ENCODE measurements at regions not wholly inside any gene's neighbourhood (a gene's known extent, or its start where the extent isn't known, plus 50 kb on each side); places are given as distances from the start of the nearest gene placed in this dataset.

DNA sequence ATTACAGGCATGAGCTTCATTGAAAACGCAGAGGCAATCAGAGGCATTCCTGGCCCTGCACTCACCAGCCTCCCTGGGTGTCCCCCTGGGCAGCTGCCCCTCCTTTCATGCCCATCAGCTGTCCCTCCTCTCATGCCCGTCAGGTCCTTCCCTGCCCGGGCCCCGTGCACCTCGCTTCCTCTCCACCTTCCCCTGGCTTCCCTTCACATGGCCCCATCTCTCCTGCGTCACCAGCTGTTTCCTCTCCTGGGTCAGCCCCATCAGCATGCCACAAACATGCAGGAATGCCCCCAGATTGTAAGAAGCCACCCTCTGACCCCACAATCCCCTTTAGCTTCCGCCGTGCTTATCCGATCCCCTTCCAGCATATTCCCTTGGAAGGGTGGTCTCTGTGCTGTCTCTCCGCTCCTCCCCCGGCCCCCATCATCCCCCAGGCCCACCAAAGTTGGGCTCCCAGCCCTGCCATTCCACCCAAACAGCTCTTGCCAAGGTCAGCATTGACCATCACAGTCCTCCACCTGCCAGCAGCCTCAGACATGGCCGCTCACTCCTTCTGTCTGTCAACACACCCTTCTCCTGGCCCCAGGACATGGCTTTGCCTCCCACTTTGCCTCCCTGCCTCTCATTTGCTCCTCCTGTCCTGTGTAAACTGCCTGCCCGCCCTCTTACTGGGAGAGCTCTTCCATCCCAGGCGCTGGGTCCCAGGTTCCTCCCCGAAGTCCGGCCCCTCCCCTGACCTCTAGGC, 98.6 kb upstream of the IER5L start:
- ATAC-seq, result no peak
- H3K27ac ChIP-seq (ENCODE audit: low read length), result no peak overlapping the region
- no peaks in the 10 kb centered on the region for H3K9me3 ChIP-seq (ENCODE audit: low read length)
- no peaks in the 10 kb centered on the region for H3K9me2 ChIP-seq (replicated peaks; ENCODE audit: low read length)
- no peak overlapping the region for H3K4me2 ChIP-seq (ENCODE audit: low read length)
- H3K9ac ChIP-seq (ENCODE audit: low read length), result no peak overlapping the region
- H4K20me1 ChIP-seq (ENCODE audit: low read length), result no peaks in the 10 kb centered on the region
- no peak for DNase-seq
- H3F3A ChIP-seq (ENCODE audit: low read length, unreplicated experiment), result no peaks in the 10 kb centered on the region
- no peaks in the 10 kb centered on the region for H3K36me3 ChIP-seq (ENCODE audit: low read depth, low read length)
- no peak overlapping the region for H3K4me3 ChIP-seq (ENCODE audit: low read length)
- H2AFZ ChIP-seq (ENCODE audit: low read length), result no peak overlapping the region
- POLR2A ChIA-PET (ENCODE audit: unreplicated experiment), result interaction anchor here (0.6 kb wide), 1 partner anchor 57 kb away, joined by 3 read pairs; no protein-coding TSS in a partner anchor
- intact Hi-C loops (cut with micrococcal nuclease), result no loop called here
- CTCF ChIA-PET, result no interaction called here
- no TSS peak for BruUV-seq (replicated peaks)
- peaks cover 10% of the 10 kb centered on the region for H3K4me1 ChIP-seq (ENCODE audit: insufficient read depth, low read length)
- no peaks in the 10 kb centered on the region for H3K79me2 ChIP-seq (ENCODE audit: low read length)
- H3K27me3 ChIP-seq (ENCODE audit: low read length), result no peaks in the 10 kb centered on the region
- no peak for TF ChIP-seq EZH2 (IDR thresholded peaks at IDR 0.05; ENCODE audit: low read length, unreplicated experiment)
- TF ChIP-seq, protein P1, sequence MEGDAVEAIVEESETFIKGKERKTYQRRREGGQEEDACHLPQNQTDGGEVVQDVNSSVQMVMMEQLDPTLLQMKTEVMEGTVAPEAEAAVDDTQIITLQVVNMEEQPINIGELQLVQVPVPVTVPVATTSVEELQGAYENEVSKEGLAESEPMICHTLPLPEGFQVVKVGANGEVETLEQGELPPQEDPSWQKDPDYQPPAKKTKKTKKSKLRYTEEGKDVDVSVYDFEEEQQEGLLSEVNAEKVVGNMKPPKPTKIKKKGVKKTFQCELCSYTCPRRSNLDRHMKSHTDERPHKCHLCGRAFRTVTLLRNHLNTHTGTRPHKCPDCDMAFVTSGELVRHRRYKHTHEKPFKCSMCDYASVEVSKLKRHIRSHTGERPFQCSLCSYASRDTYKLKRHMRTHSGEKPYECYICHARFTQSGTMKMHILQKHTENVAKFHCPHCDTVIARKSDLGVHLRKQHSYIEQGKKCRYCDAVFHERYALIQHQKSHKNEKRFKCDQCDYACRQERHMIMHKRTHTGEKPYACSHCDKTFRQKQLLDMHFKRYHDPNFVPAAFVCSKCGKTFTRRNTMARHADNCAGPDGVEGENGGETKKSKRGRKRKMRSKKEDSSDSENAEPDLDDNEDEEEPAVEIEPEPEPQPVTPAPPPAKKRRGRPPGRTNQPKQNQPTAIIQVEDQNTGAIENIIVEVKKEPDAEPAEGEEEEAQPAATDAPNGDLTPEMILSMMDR (conservative IDR thresholded peaks at IDR 0.05; ENCODE audit: low read depth, low read length), result no peak
- TF ChIP-seq EZH2phosphoT487 (IDR thresholded peaks at IDR 0.05; ENCODE audit: borderline replicate concordance, low read length), result no peak

- DNase-seq, result peak; percentile 43
Observed at GRCh38 chr9:129275626-129276247, 97.7 kb upstream of the IER5L start.

More at GRCh38 chr9:129275626-129276247, 97.7 kb upstream of the IER5L start:
- no peaks in the 10 kb centered on the region for H3K36me3 ChIP-seq (ENCODE audit: low read depth, low read length)
- TF ChIP-seq, protein P1 (conservative IDR thresholded peaks at IDR 0.05; ENCODE audit: low read depth, low read length), result no peak
- TF ChIP-seq EZH2phosphoT487 (IDR thresholded peaks at IDR 0.05; ENCODE audit: borderline replicate concordance, low read length), result no peak
- TF ChIP-seq EZH2 (IDR thresholded peaks at IDR 0.05; ENCODE audit: low read length, unreplicated experiment), result no peak
- CTCF ChIA-PET, result no interaction called here
- no peak overlapping the region for H3K9ac ChIP-seq (ENCODE audit: low read length)
- no peaks in the 10 kb centered on the region for H3K79me2 ChIP-seq (ENCODE audit: low read length)
- no peaks in the 10 kb centered on the region for H3F3A ChIP-seq (ENCODE audit: low read length, unreplicated experiment)
- no peak overlapping the region for H3K27ac ChIP-seq (ENCODE audit: low read length)
- H3K27me3 ChIP-seq (ENCODE audit: low read length), result no peaks in the 10 kb centered on the region
- intact Hi-C loops (cut with micrococcal nuclease), result no loop called here
- H2AFZ ChIP-seq (ENCODE audit: low read length), result no peak overlapping the region
- H4K20me1 ChIP-seq (ENCODE audit: low read length), result no peaks in the 10 kb centered on the region
- H3K4me1 ChIP-seq (ENCODE audit: insufficient read depth, low read length), result peaks cover 10% of the 10 kb centered on the region
- H3K9me3 ChIP-seq (ENCODE audit: low read length), result no peaks in the 10 kb centered on the region
- POLR2A ChIA-PET (ENCODE audit: unreplicated experiment), result no interaction called here
- no peaks in the 10 kb centered on the region for H3K9me2 ChIP-seq (replicated peaks; ENCODE audit: low read length)
- H3K4me2 ChIP-seq (ENCODE audit: low read length), result no peak overlapping the region
- ATAC-seq, result no peak
- no TSS peak for BruUV-seq (replicated peaks)
- no peak overlapping the region for H3K4me3 ChIP-seq (ENCODE audit: low read length)

All from PC-3 (cell line).